DND-41 (cell line): ENCODE measurements at regions not wholly inside any gene's neighbourhood (a gene's known extent, or its start where the extent isn't known, plus 50 kb on each side); places are given as distances from the start of the nearest gene placed in this dataset.

ENCODE experiments used
- ATAC-seq: fragments of 200-7000 bp; cut with Tn5 transposase; 3 replicates; pipeline ENCODE4 v1.9.1; 2021; ENCODE audit warnings: low read depth; ENCODE audit not compliant: insufficient read depth
- DNase-seq: peaks from one replicate; pipeline ENCODE4 v3.0.0-alpha.2; 2020
- H2AFZ ChIP-seq: 2 replicates; pipeline ENCODE4 v1.6.0; 2012; ENCODE audit warnings: low read depth, low read length
- H3K27ac ChIP-seq: 2 replicates; pipeline ENCODE4 v1.5.1; 2012; ENCODE audit warnings: low read length, inconsistent platforms
- H3K27me3 ChIP-seq: fragments of 200-600 bp; sonication (generic); 2 replicates; pipeline ENCODE4 v1.6.0; 2012; ENCODE audit warnings: low read length, mild to moderate bottlenecking, inconsistent platforms; ENCODE audit not compliant: insufficient read depth, poor library complexity
- H3K36me3 ChIP-seq: 2 replicates; pipeline ENCODE4 v1.5.1; 2012; ENCODE audit warnings: low read length, inconsistent platforms; ENCODE audit not compliant: insufficient read depth
- H3K4me1 ChIP-seq: 2 replicates; pipeline ENCODE4 v1.5.1; 2012; ENCODE audit warnings: mild to moderate bottlenecking, low read length; ENCODE audit not compliant: insufficient read depth
- H3K4me2 ChIP-seq: 2 replicates; pipeline ENCODE4 v1.6.0; 2012; ENCODE audit warnings: mild to moderate bottlenecking, moderate library complexity, low read length, inconsistent platforms; ENCODE audit not compliant: insufficient read depth
- H3K4me3 ChIP-seq, 2 experiments: fragments of 200-600 bp in 1 of 2; shearing (Covaris generic) in 1 of 2; 2 replicates each; pipeline ENCODE4 v1.5.1; 2012 to 2016; ENCODE audit warnings: inconsistent platforms in 2 of 2, low read length in 2 of 2, mild to moderate bottlenecking in 2 of 2, low read depth in 1 of 2, moderate library complexity in 1 of 2
- H3K79me2 ChIP-seq: 2 replicates; pipeline ENCODE4 v1.6.0; 2012; ENCODE audit warnings: low read length, inconsistent platforms; ENCODE audit not compliant: insufficient read depth
- H3K9ac ChIP-seq: 2 replicates; pipeline ENCODE4 v1.6.0; 2012; ENCODE audit warnings: low read depth, mild to moderate bottlenecking, inconsistent platforms, low read length, moderate library complexity
- H3K9me3 ChIP-seq: 2 replicates; pipeline ENCODE4 v1.5.1; 2012; ENCODE audit warnings: low read length, moderate library complexity, mild to moderate bottlenecking, inconsistent platforms; ENCODE audit not compliant: insufficient read depth, severe bottlenecking
- H4K20me1 ChIP-seq: 2 replicates; pipeline ENCODE4 v1.6.0; 2012; ENCODE audit warnings: low read length; ENCODE audit not compliant: insufficient read depth
- CTCF ChIP-seq: IDR thresholded peaks from 2 replicates; pipeline ENCODE4 v1.5.1; 2012; ENCODE audit warnings: borderline replicate concordance, low read length, moderate library complexity, mild to moderate bottlenecking; ENCODE audit not compliant: poor library complexity, severe bottlenecking; ENCODE audit errors: extremely low read depth
- EZH2 ChIP-seq: IDR thresholded peaks from 3 replicates; pipeline ENCODE4 v1.6.1; 2012; ENCODE audit warnings: borderline replicate concordance, low read depth, mild to moderate bottlenecking, moderate library complexity, low read length, inconsistent platforms; ENCODE audit not compliant: severe bottlenecking

GRCh38 chr5:56446728-56447127 lies 213.6 kb upstream of the ANKRD55 start:
- H3K79me2 ChIP-seq, result no peaks in the 10 kb centered on the region
- H3K4me1 ChIP-seq, result no peaks in the 10 kb centered on the region
- no peaks in the 10 kb centered on the region for H4K20me1 ChIP-seq
- DNase-seq (no peak), ATAC-seq (no peak)
- no peak overlapping the region for H3K4me2 ChIP-seq
- peaks cover 2% of the 10 kb centered on the region for H3K27me3 ChIP-seq
- no peaks in the 10 kb centered on the region for H3K9me3 ChIP-seq
- no peak overlapping the region for H3K9ac ChIP-seq
- no peak overlapping the region for H3K4me3 ChIP-seq
- no peak overlapping the region for H3K27ac ChIP-seq
- no peaks in the 10 kb centered on the region for H3K36me3 ChIP-seq
- TF ChIP-seq CTCF (no peak), EZH2 (no peak)
- H2AFZ ChIP-seq, result no peak overlapping the region

- no peak for TF ChIP-seq EZH2
- no peak for TF ChIP-seq CTCF
- no peaks in the 10 kb centered on the region for H3K4me1 ChIP-seq
These were observed 210.7 kb upstream of the ANKRD55 start for GRCh38 chr5:56443826-56444225.

DNA sequence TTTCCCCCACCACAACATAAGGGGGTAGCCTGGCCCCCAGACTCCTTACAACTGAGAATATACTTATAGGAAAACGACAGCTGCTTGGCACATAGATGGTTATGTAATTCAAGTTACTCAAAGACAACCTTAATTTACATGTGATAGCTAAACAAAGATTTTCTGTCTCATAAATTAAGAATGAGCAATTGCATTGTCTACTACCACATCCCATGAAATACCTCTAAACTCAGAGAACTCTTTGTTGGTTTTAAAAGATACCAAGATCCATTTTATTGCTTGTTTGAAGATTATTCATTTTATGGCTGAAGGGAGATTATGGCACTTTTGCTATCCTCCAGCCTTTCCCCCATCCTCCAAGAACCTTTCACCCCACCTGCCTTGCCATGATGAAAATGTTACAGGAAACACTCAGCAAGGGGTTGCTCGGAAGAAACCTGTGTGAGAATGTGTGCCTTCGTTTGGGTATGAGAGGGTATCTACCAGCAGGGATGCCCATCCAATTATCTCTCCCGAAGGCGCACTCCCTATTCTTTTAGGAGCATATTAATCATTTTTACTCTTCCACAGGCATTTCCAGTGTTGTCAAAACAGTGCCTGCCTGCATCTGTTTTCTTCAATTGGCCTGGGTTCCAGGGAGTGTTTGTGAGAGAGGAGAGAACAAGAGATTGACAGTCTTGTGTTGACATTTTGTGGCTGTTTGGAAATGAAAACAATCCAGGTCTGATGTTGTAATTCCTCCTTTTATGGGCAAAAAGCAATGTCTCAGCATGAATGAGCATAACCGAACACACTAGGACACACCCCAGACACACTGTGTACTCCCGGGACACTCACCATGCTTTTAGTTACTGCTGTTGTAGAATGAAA lies 208.0 kb upstream of the ANKRD55 start:
- no peaks in the 10 kb centered on the region for H3K9me3 ChIP-seq
- no peaks in the 10 kb centered on the region for H4K20me1 ChIP-seq
- no peak overlapping the region for H3K4me3 ChIP-seq
- H3K4me1 ChIP-seq, result no peaks in the 10 kb centered on the region
- TF ChIP-seq CTCF, result no peak
- TF ChIP-seq EZH2, result no peak
- no peaks in the 10 kb centered on the region for H3K79me2 ChIP-seq
- no peaks in the 10 kb centered on the region for H3K27me3 ChIP-seq
- no peaks in the 10 kb centered on the region for H3K36me3 ChIP-seq
- no peak overlapping the region for H3K9ac ChIP-seq
- no peak overlapping the region for H3K27ac ChIP-seq
- H3K4me2 ChIP-seq, result no peak overlapping the region
- DNase-seq (no peak), ATAC-seq (no peak)
- no peak overlapping the region for H2AFZ ChIP-seq

More at GRCh38 chr5:56443826-56444225, 210.7 kb upstream of the ANKRD55 start:
- H3K27me3 ChIP-seq, result no peaks in the 10 kb centered on the region
- H4K20me1 ChIP-seq, result no peaks in the 10 kb centered on the region
- H3K4me2 ChIP-seq, result no peak overlapping the region
- no peak overlapping the region for H3K27ac ChIP-seq
- no peak overlapping the region for H3K4me3 ChIP-seq
- no peaks in the 10 kb centered on the region for H3K36me3 ChIP-seq
- ATAC-seq (no peak), DNase-seq (no peak)
- H3K9ac ChIP-seq, result no peak overlapping the region
- no peak overlapping the region for H2AFZ ChIP-seq
- no peaks in the 10 kb centered on the region for H3K79me2 ChIP-seq
- no peaks in the 10 kb centered on the region for H3K9me3 ChIP-seq
